DOHH2 (cell line): ENCODE measurements at regions not wholly inside any gene's neighbourhood (a gene's known extent, or its start where the extent isn't known, plus 50 kb on each side); places are given as distances from the start of the nearest gene placed in this dataset.

Source experiments
- H3F3A ChIP-seq: fragments of 200-600 bp; sonication (generic), shearing (Covaris generic); 2 replicates; pipeline ENCODE4 v1.6.0; 2016; ENCODE audit warnings: antibody characterized with exemption, mild to moderate bottlenecking; ENCODE audit not compliant: control insufficient read depth, insufficient read depth
- H3K27ac ChIP-seq: fragments of 200-600 bp; sonication (generic); 2 replicates; pipeline ENCODE4 v1.5.1; 2014; ENCODE audit warnings: low read depth, mild to moderate bottlenecking, low read length, moderate library complexity
- H3K27me3 ChIP-seq: fragments of 200-600 bp; sonication (generic); 2 replicates; pipeline ENCODE4 v1.6.1; 2014; ENCODE audit warnings: mild to moderate bottlenecking, low read length, mixed read lengths; ENCODE audit not compliant: control insufficient read depth
- H3K36me3 ChIP-seq: fragments of 200-600 bp; sonication (generic); 2 replicates; pipeline ENCODE4 v1.6.1; 2014; ENCODE audit warnings: mild to moderate bottlenecking, low read length, moderate library complexity, mixed read lengths; ENCODE audit not compliant: control insufficient read depth
- H3K4me1 ChIP-seq: fragments of 200-600 bp; sonication (generic); 2 replicates; pipeline ENCODE4 v1.6.1; 2014; ENCODE audit warnings: mild to moderate bottlenecking, low read length, mixed read lengths; ENCODE audit not compliant: control insufficient read depth
- H3K4me2 ChIP-seq: fragments of 200-600 bp; sonication (generic); 2 replicates; pipeline ENCODE4 v1.6.0; 2014; ENCODE audit warnings: mild to moderate bottlenecking, low read length, moderate library complexity
- H3K4me3 ChIP-seq: fragments of 200-600 bp; sonication (generic); 2 replicates; pipeline ENCODE4 v1.5.1; 2014; ENCODE audit warnings: mild to moderate bottlenecking, low read length, mixed read lengths
- H3K79me2 ChIP-seq: fragments of 200-600 bp; sonication (generic); 2 replicates; pipeline ENCODE4 v1.6.1; 2014; ENCODE audit warnings: mild to moderate bottlenecking, low read length, mixed read lengths; ENCODE audit not compliant: control insufficient read depth
- H3K9me2 ChIP-seq: fragments of 200-600 bp; sonication (generic); replicated peaks from 2 replicates; pipeline ENCODE4 v1.6.1; 2014; ENCODE audit warnings: mild to moderate bottlenecking, low read length, mixed read lengths; ENCODE audit not compliant: control insufficient read depth
- H3K9me3 ChIP-seq: fragments of 200-600 bp; sonication (generic); 2 replicates; pipeline ENCODE4 v1.6.1; 2014; ENCODE audit warnings: antibody characterized with exemption, low read length, mixed read lengths; ENCODE audit not compliant: control insufficient read depth, insufficient read depth
- H4K20me1 ChIP-seq: fragments of 200-600 bp; sonication (generic); 2 replicates; pipeline ENCODE4 v1.6.0; 2014; ENCODE audit warnings: low read depth, mild to moderate bottlenecking, antibody characterized with exemption, low read length, moderate library complexity; ENCODE audit not compliant: control insufficient read depth, insufficient read depth
- CTCF ChIP-seq: fragments of 200-600 bp; sonication (generic); IDR thresholded peaks from one replicate; pipeline ENCODE4 v1.5.1; 2014; ENCODE audit warnings: antibody characterized with exemption, mild to moderate bottlenecking, low read depth, low read length; ENCODE audit not compliant: poor library complexity, severe bottlenecking
- EZH2phosphoT487 ChIP-seq: fragments of 200-600 bp; sonication (generic); IDR thresholded peaks from 2 replicates; pipeline ENCODE4 v1.6.1; 2017; ENCODE audit warnings: borderline replicate concordance, mild to moderate bottlenecking, antibody characterized with exemption, low read length, moderate library complexity, mixed read lengths

DNA sequence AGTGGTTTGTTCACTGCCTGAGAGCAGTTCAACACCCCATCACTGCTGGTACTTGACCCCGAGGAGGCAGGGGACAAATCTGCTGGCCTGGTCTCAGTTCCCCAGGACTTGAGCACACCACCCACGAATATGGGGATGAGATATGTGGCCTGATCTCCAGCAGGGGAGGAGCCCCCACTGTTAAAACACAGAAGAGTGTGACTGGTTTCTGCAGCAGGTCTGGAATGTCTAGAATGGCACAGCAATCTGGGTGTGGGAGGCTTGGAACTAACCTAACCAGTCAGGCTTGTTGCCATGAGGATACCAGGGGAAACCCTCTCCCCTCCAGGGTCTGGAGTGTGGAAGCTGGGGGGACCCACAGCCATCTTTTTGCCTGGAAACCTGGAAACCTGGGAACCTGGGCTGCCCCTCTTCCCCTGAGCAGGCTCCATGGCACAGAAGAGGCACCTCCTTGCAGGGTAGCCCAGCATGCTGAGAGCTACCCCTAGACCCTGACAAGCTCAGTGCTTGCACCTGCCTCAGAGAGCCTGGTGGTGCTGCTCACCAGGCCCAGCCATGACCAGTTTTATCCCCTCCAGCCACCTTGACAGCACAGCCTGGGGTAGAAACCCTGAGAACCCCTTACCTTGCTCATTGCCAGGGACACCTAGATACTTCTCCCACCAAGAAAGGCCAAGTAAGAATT is 273.8 kb downstream of the LIG4 start:
- Histone ChIP-seq H3K9me2 (no peaks in the 10 kb centered on the region), H3K27me3 (no peaks in the 10 kb centered on the region), H3K4me1 (no peaks in the 10 kb centered on the region), H3K36me3 (no peaks in the 10 kb centered on the region), H3K27ac (no peak overlapping the region), H3K4me3 (no peak overlapping the region), H3K9me3 (no peaks in the 10 kb centered on the region), H4K20me1 (no peaks in the 10 kb centered on the region), H3K4me2 (no peak overlapping the region), H3K79me2 (no peaks in the 10 kb centered on the region), H3F3A (no peaks in the 10 kb centered on the region)
- TF ChIP-seq EZH2phosphoT487 (no peak), CTCF (no peak)

DNA sequence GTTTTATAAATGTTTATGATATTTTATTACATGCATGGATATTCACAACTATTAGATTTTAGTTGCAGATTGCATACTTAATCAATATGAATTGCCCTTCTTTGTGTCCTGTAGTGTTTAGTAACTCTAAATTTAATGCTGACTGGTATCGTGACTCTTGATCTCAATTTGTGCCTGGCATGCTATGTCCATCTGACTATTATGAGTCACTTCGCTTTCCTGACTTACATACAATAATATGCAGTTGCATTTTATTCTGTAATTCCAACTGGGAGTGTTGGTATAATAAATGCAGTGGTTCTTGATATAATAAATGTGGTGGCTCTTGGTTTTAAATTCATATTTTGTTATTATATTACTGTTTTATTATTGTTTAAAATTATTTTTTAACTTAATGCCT is 277.5 kb downstream of the LIG4 start:
- no peak for TF ChIP-seq EZH2phosphoT487
- TF ChIP-seq CTCF = no peak
- H3K36me3 ChIP-seq = no peaks in the 10 kb centered on the region
- H3K9me2 ChIP-seq = no peaks in the 10 kb centered on the region
- H4K20me1 ChIP-seq = no peaks in the 10 kb centered on the region
- no peak overlapping the region for H3K4me3 ChIP-seq
- no peaks in the 10 kb centered on the region for H3K9me3 ChIP-seq
- H3K4me1 ChIP-seq = no peaks in the 10 kb centered on the region
- H3K27me3 ChIP-seq = no peaks in the 10 kb centered on the region
- no peaks in the 10 kb centered on the region for H3F3A ChIP-seq
- H3K27ac ChIP-seq = no peak overlapping the region
- no peaks in the 10 kb centered on the region for H3K79me2 ChIP-seq
- no peak overlapping the region for H3K4me2 ChIP-seq

- no peaks in the 10 kb centered on the region for H3F3A ChIP-seq
- H3K9me2 ChIP-seq = no peaks in the 10 kb centered on the region
- H3K79me2 ChIP-seq = no peaks in the 10 kb centered on the region
- H3K36me3 ChIP-seq = no peaks in the 10 kb centered on the region
- H3K4me3 ChIP-seq = no peak overlapping the region
- H4K20me1 ChIP-seq = no peaks in the 10 kb centered on the region
- no peaks in the 10 kb centered on the region for H3K9me3 ChIP-seq
- TF ChIP-seq EZH2phosphoT487 = no peak
- no peak for TF ChIP-seq CTCF
- no peaks in the 10 kb centered on the region for H3K27me3 ChIP-seq
- no peak overlapping the region for H3K27ac ChIP-seq
- H3K4me2 ChIP-seq = no peak overlapping the region
- no peaks in the 10 kb centered on the region for H3K4me1 ChIP-seq
Observed at GRCh38 chr13:107931056-107931455, 284.3 kb downstream of the LIG4 start.

GRCh38 chr13:107928762-107929161 is 286.6 kb downstream of the LIG4 start:
- H3K27ac ChIP-seq = no peak overlapping the region
- H3K4me1 ChIP-seq = no peaks in the 10 kb centered on the region
- no peaks in the 10 kb centered on the region for H3K79me2 ChIP-seq
- TF ChIP-seq EZH2phosphoT487 (no peak), CTCF (no peak)
- H4K20me1 ChIP-seq = no peaks in the 10 kb centered on the region
- H3K4me3 ChIP-seq = no peak overlapping the region
- no peak overlapping the region for H3K4me2 ChIP-seq
- no peaks in the 10 kb centered on the region for H3F3A ChIP-seq
- H3K36me3 ChIP-seq = no peaks in the 10 kb centered on the region
- H3K27me3 ChIP-seq = no peaks in the 10 kb centered on the region
- H3K9me2 ChIP-seq = no peaks in the 10 kb centered on the region
- no peaks in the 10 kb centered on the region for H3K9me3 ChIP-seq
